Hematopoietic multipotent progenitor cell treated with erythropoietin and hydrocortisone succinate and interleukin-3 and kit ligand, for 8 days (in vitro differentiated cells): ENCODE measurements at regions not wholly inside any gene's neighbourhood (a gene's known extent, or its start where the extent isn't known, plus 50 kb on each side); places are given as distances from the start of the nearest gene placed in this dataset.

Source experiments
- DNase-seq: peaks from one replicate; pipeline ENCODE4 v3.0.0-alpha.2; 2015

DNA sequence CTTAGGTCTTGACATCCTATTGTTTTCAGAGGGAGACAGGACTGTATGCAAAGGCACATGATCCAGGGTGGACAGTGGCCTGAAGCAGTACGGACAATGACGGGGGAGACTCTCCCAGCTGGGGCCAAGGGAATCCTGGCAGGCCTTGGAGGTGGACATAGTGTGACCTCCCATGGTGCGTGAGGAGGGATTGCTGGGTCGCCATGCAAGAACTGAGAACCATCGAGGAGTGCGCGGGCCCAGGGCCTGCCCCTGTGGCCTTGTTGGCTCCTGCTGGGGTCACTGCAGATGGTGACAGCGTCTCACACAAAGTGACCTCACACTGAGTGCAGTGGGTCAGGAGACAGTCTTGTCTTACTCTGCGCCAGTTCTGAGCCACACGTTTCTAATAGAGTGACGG is 192.4 kb downstream of the GADD45G start:
- DNase-seq = no peak

DNA sequence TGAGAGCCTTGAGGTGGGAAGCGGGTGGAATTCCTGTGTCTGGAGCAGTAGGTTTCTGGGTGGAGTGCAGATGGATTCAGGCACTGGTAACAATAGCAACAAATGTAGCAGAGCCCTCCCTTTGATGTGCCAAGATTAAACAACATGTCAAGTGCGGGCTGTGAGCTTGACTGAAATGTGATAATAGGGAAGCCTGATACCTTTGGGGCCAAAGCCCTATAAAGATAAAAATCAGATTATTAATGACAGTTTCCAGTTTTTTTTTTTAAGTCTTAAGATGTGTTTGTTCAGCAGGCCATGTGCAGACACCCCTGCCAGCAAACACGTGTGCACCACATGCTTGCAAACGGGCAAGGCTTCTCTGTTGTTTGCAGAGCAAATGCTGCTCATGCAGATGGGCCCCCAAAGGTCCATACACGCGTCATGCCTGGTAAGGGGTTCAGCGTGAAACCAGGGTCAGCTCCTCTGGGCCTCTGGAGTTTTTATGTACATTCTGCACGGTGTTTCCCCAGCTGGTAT is 193.2 kb downstream of the GADD45G start:
- DNase-seq = no peak

DNA sequence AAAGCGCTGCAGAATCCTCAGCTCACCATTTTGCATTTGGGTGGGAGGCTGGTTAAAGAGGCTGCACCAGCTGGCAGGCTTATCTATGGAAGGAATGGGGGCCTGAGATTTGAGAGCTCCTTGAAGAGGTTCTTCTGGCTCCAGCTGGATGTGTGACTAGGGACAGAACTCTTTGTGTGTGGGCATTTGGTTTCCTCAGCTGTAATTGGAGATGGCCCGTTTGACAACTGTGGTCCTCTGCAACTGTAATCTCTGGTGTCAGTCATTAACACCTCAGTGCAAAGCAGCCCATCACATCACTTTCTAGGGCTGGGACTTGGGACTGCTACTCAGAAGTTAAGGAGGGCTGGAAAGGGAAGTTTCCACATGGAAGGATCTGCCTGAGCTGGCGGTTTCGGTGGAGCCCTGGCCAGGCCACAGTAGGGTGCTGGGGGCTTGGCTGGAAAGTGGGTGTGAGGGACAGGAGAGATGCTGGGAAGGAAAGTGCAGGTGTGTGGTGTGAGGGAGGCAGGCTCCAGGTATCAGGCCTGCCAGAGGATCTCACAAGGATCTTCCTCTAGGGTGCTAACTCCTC is 193.8 kb downstream of the GADD45G start:
- no peak for DNase-seq

DNA sequence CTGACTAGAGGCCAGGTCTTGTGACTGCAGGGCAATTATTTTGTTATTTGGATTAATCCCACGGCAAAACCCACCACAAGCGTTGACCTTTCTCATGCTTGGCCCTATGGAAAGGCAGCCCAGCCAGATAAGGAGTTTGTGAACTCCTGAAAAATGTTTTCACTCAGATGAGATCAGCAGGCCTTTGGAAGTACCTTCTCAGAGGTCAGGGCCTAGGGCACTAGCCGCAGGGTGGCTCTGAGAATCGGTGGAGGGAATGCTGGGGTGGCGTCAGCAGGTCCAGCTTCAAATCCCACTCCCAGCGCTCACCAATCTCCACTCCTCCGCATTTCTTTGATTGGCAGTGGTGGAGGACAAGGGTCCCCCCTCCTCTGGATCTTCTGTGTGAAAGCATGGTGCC is 194.4 kb downstream of the GADD45G start:
- no peak for DNase-seq

DNA sequence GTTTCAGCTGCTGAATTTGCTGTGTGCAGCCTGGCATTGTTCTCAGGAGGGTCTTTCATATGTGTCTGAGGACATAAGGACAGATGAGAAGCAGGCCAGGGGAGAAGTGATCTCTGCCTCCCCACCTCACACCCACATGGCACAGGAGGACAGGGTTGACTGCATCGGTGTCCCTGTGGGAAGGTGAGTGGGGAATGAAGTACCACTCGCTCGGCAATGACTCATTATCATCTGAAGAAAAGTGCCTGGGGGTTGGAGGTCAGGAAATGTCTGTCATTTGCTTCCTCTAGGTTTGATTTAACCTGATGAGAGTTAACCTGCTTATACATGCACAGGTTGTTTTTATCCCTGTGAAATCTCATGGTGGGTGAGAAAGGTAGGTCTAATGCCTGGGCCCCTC is 195.0 kb downstream of the GADD45G start:
- no peak for DNase-seq

DNA sequence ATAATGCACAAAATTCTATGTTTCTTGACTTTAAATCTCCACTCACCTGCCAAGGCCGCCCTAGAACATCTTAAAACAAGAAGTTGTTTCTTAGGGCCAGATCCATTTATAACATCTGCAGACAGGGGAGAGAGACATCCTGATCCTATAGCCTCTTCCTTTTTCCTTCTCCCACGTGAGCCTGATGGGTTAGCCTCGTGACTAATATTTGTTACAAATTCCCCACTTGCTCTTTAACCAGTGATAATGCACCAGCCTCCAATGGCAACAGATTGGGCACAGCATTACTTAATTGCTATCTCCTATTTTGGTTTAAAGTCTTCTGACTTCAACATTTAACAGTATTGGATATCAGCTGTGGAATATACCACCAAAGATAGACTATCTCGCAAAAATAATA is 196.5 kb downstream of the GADD45G start:
- DNase-seq = no peak

DNA sequence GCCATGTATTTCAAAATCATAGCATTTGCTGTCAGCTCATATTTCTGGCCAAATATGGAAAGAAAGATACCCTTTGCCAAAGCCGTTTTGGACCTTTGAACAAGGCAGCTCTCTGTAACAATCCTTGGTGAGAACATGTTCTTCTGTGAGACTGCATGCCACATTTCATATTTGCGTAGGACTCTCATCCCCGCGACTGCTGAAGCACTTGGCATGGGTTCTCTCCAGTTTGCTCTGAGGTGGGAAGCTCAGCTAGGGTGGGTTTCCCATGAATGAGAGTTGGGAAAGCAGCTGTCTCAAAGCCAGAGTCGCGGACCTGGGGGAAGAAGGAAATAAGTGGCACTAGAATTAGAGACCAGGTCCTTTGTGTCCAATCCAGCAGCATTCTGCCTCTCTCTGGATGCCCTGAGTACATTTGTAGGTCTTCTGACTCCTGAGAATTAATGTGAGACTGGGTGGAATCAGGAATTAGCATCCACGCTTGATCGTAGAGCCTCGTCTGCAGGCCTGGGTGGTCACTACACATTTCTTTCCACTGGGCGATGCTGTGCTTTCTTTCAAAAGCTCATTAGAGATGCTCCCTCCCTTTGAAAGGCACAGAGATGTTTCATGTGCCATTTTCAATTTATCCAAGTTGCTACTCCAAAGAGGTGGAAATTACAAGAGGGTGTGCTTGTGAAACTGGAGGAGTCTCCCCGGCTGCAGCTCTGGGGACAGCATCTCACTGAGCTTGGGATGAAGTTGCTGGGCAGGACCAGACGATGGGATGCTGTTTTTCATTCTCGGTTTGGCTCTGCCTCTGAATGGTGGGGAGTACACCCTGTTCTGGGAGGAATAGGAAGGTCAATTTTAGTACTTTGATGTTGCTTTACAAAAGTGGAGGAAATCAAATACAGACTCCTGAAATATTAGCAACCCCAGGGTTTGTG is 197.2 kb downstream of the GADD45G start:
- DNase-seq = no peak

DNA sequence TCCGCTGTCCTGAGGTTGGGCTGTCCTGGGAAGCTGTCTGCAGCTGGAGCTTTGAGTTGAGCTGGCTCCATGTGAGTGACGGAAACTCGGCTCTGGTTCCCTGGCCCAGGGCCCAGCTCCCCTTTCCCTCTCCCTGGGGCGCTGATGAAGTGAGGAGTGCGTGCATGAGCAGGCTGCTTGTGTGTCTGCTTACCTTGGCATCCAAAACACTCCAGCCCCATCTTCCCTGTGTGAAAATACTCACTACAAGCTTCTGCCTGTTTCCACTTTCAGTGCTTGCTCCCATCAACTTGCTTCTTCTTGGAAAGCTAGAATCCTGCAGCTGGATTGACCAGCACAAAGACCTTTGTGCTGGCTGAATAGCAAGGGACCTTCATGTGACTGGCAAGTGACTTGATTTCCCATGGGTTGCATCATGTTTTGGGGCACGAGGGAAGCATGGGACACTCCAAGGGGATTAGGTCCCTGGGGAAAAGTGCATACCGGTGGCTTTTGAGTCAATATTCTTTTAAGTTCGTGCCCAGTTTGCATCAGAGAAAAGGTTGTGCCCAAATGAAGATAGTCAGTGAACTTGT is 198.1 kb downstream of the GADD45G start:
- DNase-seq = no peak

DNA sequence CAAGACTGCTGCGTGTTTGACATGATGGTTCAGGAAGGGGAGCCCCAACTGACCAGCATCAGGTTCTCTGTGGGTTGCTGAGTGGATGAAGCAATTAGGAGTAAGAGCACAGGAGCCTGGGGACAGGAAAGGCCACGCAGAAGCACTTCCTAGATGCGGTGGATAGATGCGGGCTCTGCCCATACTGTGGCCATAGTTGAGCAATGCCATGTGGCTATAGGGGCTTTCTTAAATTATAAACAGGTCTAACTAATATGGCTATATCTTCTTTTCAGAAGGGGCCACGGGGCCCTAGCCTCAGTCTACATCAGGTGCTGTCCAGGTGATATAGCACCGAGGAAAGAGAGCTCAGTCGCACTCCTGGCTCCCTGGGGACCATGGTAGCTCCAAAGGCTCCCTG is 198.6 kb downstream of the GADD45G start:
- DNase-seq = no peak

DNA sequence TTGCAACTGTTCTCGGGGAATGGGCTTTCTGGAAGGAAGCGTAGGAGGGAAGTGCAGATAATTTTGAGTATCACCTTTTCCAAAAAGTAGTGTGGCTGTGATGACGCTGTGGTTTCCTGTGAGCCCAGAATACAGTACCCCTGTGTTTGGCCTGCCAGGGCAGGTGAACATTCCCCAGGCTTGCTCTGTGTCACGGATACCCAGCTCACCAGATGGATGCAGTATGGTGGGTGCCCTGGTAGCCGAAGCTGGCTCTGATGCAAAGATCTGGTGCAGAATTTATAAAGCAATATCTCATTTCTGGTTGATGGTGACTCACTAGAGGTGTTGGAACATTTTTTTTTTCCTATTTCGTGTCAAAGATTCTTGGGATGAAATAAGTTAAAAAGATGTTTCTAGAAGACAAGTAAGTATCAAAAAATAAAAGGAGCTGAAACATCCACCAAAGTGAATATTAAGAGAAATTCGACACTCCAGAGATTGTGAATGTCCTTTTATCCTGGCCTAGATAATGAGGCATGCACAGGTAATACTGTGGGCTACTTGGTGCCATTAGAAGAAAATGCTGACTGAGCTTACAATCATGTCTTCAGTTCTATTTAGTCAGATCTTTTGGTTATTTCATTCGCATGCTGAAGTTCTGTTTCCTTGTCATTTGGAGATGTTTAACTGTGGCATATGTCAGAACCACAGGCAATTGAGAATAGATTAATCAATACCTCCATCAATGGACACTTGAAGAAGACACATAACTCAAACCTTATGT is 200.1 kb downstream of the GADD45G start:
- no peak for DNase-seq

DNA sequence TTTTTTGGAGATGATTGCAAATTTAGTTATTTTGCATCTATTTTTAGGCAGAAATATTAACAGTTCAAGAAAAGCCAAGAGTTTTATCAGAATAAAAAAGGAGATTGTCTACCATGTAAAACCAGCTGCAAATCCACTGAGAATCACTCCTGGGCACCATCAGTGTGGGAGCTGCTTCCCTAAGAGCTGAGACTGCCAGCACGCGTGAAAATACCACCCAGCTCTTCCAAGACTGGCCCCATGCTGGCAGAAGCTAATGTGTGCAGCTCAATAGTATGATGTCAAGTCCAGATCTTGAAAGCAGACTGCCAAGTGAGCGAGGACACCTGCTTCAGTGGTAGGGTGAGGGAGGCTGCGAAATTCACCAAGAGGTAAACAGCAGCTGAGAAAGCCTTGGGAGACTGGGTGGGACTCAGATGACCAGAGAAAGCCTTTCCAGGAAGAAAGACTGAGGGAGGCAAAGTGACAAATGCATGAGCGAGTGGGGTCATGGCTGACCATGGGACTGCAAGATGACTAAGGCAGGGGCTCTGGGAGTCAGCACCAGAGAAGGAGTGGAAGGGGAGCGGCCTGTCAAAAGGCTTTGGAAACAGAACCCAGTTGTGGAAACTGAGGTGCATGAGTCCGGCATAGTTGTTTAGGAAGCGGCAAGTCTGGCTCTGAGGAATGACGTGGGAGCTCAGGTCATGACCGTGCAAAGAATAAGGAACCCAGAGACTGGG is 200.9 kb downstream of the GADD45G start:
- DNase-seq = no peak

DNA sequence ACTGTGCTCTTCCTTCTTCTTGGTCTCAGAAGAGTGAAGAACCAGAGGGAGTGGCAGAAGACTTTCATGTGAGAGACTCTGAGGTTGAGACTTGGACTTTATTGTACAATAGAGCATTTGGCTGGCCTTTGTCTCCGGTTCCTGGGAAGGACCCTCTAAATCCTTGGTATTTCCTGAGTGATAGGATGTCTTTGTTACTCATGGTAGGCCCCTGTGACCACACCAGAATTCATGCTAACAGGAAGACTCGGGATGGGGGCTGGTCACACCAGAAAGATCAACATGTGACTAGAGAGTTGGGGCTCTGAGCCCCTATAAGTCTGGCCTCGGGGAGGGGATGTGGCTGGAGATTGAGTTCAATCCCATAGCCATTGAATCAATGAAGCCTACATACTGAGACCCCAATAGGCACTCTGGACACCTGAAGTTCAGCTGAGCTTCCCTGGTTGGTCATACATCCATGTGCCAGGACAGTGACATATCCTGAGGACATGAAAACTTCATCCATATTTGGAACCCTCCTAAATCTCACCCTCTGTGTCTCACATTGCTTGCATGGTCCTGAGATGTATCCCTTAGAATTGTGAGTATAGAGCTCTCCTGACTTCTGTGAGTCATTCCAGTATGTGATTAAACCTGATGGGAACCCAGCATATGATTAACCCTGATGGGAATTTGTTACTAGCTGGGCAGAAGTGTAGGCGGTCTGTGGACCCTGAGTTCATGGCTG is 201.7 kb downstream of the GADD45G start:
- DNase-seq = no peak

DNA sequence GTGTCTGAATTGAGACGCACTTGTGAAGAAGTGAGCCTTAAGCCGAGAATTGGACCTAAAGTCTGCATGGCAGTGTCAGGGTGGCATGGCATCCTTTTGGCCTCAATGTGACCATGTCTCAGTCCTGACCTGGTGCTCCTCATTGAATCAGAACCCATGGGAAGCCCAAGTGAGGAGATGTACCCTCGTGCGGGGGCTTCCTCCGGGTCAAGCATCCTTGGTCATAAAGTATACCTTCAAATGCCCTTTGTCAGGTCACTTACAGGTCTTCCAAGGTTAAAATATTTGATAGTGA is 202.2 kb downstream of the GADD45G start:
- no peak for DNase-seq

DNA sequence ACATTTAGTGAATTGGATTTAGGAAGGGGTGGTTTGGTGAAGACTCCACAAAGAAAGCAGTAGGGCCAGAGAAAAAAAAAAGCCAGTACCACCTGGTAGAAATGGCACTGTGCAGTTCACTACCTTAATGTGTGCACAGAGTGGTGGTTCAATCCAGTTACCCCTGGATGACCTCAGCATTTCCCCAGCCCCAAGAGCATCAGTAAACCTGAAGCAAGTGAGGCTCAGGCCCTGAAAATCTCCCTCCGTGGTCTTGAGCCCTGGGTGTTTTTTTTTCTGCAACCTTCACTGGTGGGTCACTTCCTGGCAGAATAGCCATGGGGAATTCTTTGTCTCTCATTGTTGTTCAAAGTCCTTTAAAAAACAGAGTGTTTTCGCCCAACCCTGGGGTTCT is 202.9 kb downstream of the GADD45G start:
- no peak for DNase-seq

DNA sequence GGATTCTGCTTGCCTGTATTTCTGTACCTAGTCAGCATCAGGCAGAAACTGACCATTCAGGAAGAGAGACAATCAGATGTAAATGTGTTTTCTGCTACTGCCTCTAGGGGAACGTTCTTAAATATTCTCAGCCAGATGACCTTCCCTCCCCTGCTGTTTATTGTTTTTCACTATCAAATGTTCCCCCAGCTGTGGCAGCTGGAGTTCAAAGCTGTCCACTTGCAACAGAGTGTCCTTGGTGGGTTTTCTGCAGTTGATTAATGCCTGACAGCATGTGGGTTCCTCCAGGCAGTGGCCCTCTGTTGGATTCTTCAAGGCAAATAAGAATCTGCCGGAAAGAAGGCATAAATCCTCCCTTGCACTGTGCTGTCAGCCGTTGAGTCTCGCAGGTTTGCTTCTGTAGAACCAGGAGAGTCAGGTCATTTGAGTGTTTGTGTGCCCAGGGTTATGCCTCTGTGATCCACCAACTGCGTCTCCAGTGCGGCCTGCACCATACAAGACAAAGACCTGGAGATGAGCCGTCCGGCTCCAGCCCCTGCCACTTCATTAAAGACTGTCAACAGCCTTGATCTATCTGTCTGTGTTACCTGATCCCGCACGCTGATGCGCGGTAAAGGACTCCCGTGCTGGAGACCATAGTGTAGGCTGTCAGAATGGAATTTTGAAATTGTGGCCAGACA is 203.4 kb downstream of the GADD45G start:
- no peak for DNase-seq

DNA sequence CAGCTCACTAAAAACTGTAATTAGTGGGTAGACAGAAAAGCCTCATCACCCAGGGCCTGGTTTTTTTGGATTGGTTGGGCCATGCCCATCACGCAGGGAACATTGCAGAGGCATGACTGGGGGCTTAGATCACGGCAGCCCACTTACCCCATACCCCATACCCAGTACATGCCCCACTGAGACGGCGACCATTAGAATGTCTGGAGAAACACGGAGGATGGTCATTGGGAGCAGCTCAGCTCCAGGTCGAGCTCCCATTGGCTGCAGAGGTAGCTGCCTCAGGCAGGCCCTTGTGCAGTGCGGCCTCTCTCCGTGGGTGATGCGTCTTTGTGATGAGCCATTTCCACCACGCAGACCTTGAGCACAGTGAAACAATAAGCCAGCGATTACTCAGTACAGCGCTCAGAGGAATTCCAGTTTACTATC is 204.0 kb downstream of the GADD45G start:
- no peak for DNase-seq

DNA sequence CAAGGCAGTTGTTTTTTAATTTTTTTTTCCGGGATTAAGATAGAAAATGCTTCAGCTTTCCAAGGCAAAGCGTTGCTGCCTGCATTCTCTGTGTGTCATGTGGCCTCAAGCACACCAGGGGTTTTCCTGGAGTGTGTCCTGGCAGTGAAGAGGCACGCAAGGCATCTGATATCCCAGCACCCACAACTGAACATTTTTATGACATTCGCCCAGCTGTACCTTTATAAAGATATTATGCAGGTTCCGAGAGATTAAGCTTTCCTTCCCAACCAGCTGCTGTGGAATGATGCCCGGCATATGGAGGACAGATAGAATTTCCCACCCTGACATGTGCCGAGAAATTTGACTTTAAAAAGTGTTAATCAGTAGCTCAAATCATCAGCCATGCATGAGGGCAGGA is 205.6 kb downstream of the GADD45G start:
- no peak for DNase-seq

DNA sequence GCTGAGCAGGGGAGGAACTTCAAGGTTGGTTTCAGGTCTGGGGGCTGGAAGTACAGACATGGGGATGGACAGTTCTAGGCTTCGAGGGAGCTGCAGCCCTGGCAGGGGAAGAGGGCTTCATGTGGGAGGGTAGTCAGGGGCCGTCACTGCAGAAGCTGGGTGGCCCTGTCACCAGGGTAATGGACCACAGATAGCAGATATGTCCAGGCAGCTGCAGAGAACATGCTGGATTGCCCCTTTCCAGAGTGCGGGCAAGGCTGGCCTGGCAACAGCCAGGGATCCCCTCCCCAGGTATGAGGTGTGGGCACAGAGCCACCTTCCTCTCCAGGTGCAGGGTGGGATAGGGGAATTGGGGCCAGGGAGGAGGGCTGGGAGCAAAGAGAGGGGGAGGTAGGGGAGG is 206.5 kb downstream of the GADD45G start:
- no peak for DNase-seq

DNA sequence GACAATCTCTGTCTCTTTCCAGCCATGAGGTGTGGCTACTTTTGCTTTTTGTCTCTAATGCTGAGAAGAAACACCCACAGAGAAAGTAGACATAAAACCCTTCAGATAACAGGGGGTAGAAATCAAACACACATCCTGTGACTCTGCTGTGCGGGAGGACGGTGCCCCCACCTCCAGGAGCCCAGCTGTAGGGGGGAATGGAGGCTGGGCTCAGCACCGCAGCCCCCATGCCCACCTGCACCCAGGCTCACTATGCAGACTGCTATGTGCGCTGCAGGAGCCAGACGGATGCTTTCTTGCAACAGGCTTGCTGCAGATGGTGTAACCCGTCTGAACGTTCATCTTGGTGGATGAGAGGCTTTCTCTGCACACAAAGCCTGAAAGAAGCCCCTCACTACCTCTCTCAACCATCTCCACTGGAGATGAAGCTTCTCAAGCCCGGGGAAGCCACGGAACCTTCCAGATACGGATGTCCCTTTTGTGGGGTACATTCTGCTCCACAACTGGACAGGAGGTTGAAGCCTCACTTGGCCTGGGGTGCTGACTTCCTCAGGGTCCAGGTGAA is 207.2 kb downstream of the GADD45G start:
- no peak for DNase-seq

DNA sequence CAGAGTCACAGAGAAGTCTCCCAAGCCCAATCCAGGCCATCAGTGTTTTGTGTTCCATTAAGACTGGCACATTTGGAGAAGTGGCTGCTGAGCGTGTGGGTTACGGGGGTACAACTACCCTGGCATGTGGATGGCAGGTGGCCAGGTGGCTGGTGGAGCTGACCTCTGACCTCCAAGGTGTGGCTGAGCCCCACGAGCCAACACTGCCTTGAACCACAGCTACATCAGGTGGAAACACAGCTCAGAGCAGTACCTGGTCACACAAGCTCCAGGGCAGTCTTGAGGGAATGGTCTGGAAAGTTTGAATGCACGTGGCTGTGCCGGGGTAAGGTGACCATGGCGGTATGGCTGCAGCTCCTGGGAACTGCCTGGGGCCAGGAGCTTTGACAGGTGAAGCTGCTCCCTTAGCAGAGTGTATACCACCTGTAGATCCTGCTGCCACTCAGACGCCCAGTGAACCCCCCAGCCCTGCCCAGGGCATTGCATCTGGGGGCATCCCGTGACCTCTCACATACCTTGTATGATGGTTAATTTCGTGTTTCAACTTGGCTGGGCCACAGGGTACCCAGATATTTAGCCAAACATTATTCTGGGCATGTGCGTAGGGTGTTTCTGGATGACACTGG is 207.9 kb downstream of the GADD45G start:
- DNase-seq = no peak

DNA sequence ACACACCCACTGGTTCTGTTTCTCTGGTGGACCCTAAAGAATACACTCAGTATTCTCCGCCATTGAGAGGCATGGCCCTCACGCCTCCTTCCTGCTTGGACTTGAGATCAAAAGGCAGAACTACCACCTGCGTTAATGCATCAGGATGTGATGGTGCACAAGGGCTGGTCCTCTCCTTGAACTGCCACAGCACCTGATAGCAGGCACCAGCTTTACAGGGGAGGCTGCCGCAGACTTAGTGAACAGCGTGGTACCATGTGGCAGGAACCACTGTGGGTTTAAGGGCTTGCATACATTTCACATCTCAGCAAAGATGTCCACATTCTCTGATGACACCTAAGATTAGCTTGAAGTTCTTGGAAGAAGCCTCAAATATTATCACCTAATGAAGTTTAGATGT is 208.7 kb downstream of the GADD45G start:
- DNase-seq = no peak
